ENCODE measurements at regions not wholly inside any gene's neighbourhood (a gene's known extent, or its start where the extent isn't known, plus 50 kb on each side); places are given as distances from the start of the nearest gene placed in this dataset.
"Not testable (repeated sequence)": the region's sequence is repeated elsewhere in the genome, so short reads cannot be mapped to it uniquely, and the experiment has no call there.

- DNase-seq: no peak
These were observed 1646.0 kb downstream of the PCDH9 start for GRCh38 chr13:65584126-65584525.

DNA sequence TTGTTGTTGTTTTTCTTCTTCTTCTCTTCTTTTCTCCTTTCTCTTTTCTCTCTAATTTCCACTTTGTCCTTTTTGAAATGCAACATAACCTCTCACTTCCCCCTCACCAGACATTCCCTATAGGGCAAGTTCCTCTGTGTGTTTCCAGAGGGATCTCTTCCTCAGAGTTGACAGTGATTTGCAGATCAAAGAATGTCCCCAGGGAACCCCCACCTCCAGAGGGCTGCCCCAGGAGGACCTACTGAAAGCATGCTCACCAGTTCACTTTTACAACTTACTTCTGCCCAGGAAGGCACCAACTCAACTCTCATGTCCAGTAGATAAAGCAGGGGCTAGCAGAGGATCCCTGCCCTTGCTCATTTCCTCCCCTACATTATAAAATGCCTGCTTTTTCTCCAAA, 1648.0 kb downstream of the PCDH9 start:
- no peak for DNase-seq

- DNase-seq: not testable (repeated sequence)
These were observed 1665.6 kb downstream of the PCDH9 start for GRCh38 chr13:65564561-65564960.

- DNase-seq: no peak
These were observed 1667.8 kb downstream of the PCDH9 start for GRCh38 chr13:65562305-65562704.

GRCh38 chr13:65560936-65561335, 1669.2 kb downstream of the PCDH9 start:
- DNase-seq: no peak

GRCh38 chr13:65555962-65556361, 1674.2 kb downstream of the PCDH9 start:
- no peak for DNase-seq

DNA sequence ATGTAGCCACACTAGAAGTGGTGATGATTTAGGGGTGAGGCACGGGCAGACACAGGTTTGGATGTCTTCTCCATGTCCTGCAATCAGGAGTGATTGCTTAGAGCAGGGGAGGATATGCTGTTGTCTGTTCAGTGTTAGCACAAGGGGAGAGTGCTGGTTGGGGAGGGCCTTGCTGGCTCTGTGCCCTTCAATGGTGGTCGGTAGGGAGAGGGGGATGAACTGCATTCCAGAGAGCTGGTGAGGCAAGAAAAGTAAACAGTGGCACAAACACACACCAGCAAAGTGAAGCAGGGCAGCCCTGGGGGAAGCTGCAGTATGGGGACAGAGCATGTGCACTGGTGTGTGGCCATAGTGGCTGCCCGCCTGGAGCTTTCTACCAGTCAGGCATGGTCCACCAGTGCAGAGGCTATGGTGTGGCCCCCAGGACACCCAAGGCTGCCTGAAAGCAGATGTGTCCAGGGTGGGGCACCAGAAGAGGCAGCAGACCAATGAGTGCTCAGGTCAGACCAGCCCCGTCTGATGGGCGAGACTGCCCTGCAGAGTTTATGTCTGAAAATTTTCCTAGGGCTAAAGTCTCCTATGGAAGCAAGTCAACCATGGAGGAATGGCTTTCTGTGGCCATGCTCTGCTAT, 1676.9 kb downstream of the PCDH9 start:
- no peak for DNase-seq

DNA sequence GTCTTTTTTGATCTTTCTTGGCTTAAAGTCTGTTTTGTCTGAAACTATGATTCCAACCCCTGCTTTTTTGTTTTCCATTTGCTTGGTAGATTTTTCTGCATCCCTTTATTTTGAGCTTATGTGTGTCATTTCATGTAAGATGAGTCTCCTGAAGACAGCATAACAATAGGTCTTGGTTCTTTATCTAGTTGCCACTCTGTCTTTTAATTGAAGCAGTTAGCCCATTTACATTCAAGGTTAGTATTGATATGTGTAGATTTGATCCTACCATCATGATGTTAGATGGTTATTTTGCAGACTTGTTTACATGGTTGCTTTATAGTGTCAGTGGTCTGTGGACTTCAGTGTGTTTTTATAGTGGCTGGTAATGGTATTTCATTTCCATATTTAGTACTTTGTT, 1678.9 kb downstream of the PCDH9 start:
- no peak for DNase-seq

- DNase-seq: no peak
These were observed 1690.0 kb downstream of the PCDH9 start for GRCh38 chr13:65540175-65540574.

DNA sequence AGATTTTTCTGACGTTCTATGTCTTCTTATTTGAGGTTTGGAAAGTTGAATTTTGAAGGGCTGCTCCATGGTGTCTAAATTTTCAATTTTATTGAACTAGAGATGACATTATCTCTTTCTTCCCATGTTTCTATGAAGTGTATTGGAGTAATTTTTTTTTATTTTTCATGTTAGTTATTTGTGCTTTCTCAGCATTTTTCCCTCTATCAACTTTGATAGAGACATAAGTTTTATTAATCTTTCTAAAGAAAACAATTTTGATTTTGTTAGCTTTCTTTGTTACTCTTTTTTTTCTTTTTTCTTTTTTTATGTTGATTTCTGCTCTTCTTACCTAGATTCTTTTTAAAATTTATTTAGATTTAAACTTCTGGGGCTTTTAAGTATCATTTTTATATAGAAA, 1694.8 kb downstream of the PCDH9 start:
- DNase-seq: no peak

GRCh38 chr13:65532231-65532630, 1697.9 kb downstream of the PCDH9 start:
- DNase-seq: no peak

- no peak for DNase-seq
These were observed 1699.4 kb downstream of the PCDH9 start for GRCh38 chr13:65530688-65531087.

DNA sequence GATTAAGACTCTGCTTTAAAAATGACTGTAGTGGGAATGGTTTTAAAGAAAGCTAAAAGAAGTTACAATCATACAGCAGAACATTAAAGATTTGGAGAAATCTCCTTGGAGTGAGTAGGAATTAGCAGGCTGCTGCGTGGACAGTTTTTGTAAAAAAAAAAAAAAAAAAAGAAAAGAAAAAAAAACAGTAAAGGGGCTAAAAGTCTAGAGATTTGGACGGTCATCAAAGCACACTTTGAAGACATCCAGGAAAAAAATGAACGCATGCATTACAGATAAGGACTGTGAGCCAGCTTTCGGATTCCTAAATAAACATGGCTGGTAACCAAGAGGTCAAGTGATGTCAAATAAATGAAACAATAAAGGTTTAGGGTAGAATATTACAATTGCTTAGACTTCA, 1700.6 kb downstream of the PCDH9 start:
- no peak for DNase-seq

- DNase-seq: no peak
These were observed 1721.4 kb downstream of the PCDH9 start for GRCh38 chr13:65508745-65509144.

GRCh38 chr13:65508338-65508737, 1721.8 kb downstream of the PCDH9 start:
- DNase-seq: no peak

DNA sequence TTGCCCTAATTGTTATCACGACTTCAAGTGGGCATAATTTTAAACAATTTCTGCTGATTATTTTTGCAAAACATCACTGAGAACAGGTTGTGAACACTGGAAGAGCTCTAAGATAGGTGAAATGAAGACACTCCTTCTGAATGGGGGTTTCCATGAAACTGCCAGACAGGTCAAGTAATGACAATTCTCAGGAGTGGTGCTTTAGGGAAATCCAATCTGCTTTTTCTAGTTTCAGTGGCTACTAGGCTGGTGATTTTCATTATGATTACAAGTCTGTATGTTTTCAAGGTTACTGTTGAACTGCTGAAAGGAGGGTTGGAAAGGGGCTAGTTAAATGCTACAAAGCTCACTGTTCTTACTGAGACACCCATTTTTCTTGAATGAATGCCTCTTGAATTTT, 1724.2 kb downstream of the PCDH9 start:
- DNase-seq: no peak

GRCh38 chr13:65504213-65504612, 1725.9 kb downstream of the PCDH9 start:
- DNase-seq: no peak

DNA sequence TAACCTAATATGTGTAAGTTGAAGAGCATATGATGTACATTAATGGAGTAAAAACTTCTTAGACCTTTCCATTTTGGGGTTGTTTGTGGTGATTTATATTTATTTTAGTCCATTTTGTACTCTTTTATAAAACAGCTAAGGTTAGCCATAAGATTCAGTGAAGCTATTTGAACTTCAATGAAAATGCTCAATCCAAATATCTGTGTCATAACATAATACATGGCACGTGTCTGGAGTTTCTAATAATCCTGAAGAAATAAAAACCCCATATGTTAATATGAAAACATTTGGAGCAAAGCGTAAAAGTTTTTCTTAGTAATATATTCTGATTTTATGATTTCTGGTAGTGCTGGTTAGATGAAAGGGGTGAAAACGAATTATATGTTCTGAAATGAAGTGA, 1729.7 kb downstream of the PCDH9 start:
- DNase-seq: no peak

DNA sequence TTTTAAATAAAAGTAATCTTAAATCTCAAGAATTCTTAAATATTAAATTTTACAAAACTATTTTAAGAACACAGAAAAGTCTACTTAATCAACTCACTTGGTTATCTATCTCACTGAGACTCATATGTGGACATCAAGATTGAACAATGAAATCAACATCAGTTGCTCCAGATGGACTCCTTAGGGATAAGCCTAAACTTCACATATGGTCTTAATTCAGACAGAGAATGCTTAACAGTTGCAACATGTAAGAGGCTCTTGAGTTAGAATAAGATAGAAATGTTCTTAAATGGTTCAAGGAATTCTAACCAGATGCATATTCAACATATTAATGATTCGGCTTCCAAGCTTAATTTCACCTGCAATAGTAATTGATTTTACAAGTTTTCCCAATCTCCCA, 1730.9 kb downstream of the PCDH9 start:
- no peak for DNase-seq

DNA sequence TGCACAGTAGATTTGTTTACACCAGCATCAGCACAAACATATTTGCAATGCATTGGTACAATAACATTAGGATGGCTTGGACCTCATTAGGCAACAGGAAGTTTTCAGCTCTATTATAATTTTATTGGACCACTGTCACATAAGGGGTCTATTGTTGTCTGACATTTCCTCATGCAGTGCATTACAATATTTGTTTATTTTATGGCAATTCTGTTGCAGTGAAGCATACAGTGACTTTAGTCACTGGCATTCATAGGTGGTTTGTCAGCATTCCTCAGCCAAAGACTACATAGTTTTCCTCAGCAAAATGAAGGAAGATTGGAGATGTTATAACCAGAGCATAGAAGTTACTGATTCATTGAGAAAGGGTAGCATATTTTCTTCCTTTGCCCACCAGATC, 1732.9 kb downstream of the PCDH9 start:
- no peak for DNase-seq

DNA sequence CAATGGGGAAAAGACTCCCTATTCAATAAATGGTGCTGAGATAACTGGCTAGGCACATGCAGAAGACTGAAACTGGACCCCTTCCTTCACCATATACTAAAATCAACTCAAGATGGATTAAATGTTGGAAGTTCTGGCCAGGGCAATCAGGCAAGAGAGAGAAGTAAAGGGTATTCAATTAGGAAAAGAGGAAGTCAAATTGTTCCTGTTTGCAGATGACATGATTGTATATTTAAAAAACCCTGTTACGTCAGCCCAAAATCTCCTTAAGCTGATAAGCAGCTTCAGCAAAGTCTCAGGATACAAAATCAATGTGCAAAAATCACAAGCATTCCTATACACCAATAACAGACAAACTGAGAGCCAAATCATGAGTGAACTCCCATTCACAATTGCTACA, 1739.4 kb downstream of the PCDH9 start:
- not testable (repeated sequence) for DNase-seq

- DNase-seq: no peak
These were observed 1741.5 kb downstream of the PCDH9 start for GRCh38 chr13:65488606-65489005.

GRCh38 chr13:65479692-65480091, 1750.4 kb downstream of the PCDH9 start:
- no peak for DNase-seq

DNA sequence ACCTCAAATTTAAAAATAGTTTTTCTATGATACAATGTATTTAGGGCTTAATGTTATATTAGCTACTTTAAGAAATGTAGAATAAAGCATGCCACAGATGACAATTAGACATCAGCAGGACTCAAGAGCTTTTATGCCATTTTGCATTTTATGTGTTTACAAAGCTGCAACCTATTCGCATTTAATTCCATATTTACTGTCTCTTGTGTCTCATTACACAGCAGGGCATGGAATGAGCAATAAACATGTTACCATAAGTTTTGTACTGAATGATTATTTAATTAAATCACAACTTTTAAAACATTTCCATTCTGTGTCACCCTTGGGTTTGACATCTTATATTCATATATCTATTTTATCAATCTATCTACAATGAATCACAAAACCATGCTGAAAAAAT, 1756.9 kb downstream of the PCDH9 start:
- DNase-seq: no peak

- no peak for DNase-seq
These were observed 1757.8 kb downstream of the PCDH9 start for GRCh38 chr13:65472336-65472735.

DNA sequence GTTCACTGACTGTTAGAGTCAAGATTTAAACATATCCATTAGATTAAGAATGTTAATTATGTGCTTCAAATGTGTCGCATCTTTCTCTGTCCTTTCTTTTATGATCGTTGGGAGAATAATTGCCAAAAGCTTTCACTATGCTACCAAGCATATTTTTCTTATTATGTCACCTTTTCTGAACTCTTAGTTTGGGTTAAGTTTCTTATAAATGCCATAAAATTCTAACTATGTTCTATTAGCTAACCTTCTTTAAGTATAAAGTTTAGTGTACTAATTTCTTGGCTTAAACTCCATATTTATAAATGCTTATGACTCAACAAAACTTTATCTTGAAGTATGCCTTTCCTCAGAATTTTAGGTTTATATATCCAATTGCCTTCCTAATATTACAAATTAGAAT, 1759.4 kb downstream of the PCDH9 start:
- no peak for DNase-seq
